ENCODE measurements at regions not wholly inside any gene's neighbourhood (a gene's known extent, or its start where the extent isn't known, plus 50 kb on each side); places are given as distances from the start of the nearest gene placed in this dataset.

- Histone ChIP-seq H3K27ac (no peak overlapping the region), H3K9me3 (peaks cover 0 to 2% (median 0%) of the 10 kb centered on the region in 3 donors), H3K27me3 (no peaks in the 10 kb centered on the region), H3K4me3 (no peak overlapping the region), H3K36me3 (no peaks in the 10 kb centered on the region), H3K4me1 (no peaks in the 10 kb centered on the region)
- intact Hi-C loops (cut with DNase I; ENCODE audit: low total_unique reads): no loop called here
- DNase-seq: no peak
- TF ChIP-seq CTCF (IDR thresholded peaks at IDR 0.05): no peak
These were observed 685.0 kb upstream of the FRG1 start for GRCh38 chr4:189255636-189256035.

- no peak for TF ChIP-seq CTCF (IDR thresholded peaks at IDR 0.05)
- intact Hi-C loops (cut with DNase I; ENCODE audit: low total_unique reads): no loop called here
- no peak overlapping the region for H3K27ac ChIP-seq
- no peaks in the 10 kb centered on the region for H3K4me1 ChIP-seq
- no peaks in the 10 kb centered on the region for H3K27me3 ChIP-seq
- DNase-seq: no peak
- H3K9me3 ChIP-seq: peaks cover 0 to 8% (median 3%) of the 10 kb centered on the region in 3 donors
- H3K36me3 ChIP-seq: no peaks in the 10 kb centered on the region
- H3K4me3 ChIP-seq: no peak overlapping the region
These were observed 679.2 kb upstream of the FRG1 start for GRCh38 chr4:189261475-189261874.

GRCh38 chr4:189265515-189265914 is 675.2 kb upstream of the FRG1 start:
- H3K4me3 ChIP-seq: no peak overlapping the region
- no peak for DNase-seq
- H3K9me3 ChIP-seq: peaks cover 0 to 8% (median 3%) of the 10 kb centered on the region in 3 donors
- H3K4me1 ChIP-seq: no peaks in the 10 kb centered on the region
- H3K27ac ChIP-seq: no peak overlapping the region
- H3K36me3 ChIP-seq: no peaks in the 10 kb centered on the region
- intact Hi-C loops (cut with DNase I; ENCODE audit: low total_unique reads): no loop called here
- no peak for TF ChIP-seq CTCF (IDR thresholded peaks at IDR 0.05)
- no peaks in the 10 kb centered on the region for H3K27me3 ChIP-seq

GRCh38 chr4:189267312-189267965 is 673.2 kb upstream of the FRG1 start:
- DNase-seq: no peak
- no peak overlapping the region for H3K4me3 ChIP-seq
- no peak overlapping the region for H3K27ac ChIP-seq
- TF ChIP-seq CTCF (IDR thresholded peaks at IDR 0.05): no peak
- intact Hi-C loops (cut with DNase I; ENCODE audit: low total_unique reads): no loop called here
- H3K9me3 ChIP-seq: no peaks in the 10 kb centered on the region
- H3K4me1 ChIP-seq: no peaks in the 10 kb centered on the region
- no peaks in the 10 kb centered on the region for H3K36me3 ChIP-seq
- no peaks in the 10 kb centered on the region for H3K27me3 ChIP-seq

GRCh38 chr4:189278597-189279165 is 662.0 kb upstream of the FRG1 start:
- H3K27ac ChIP-seq: no peak overlapping the region
- H3K36me3 ChIP-seq: no peaks in the 10 kb centered on the region
- H3K27me3 ChIP-seq: no peaks in the 10 kb centered on the region
- no peaks in the 10 kb centered on the region for H3K4me1 ChIP-seq
- DNase-seq: no peak
- H3K9me3 ChIP-seq: no peaks in the 10 kb centered on the region
- TF ChIP-seq CTCF (IDR thresholded peaks at IDR 0.05): no peak
- intact Hi-C loops (cut with DNase I; ENCODE audit: low total_unique reads): no loop called here
- H3K4me3 ChIP-seq: no peak overlapping the region
